HCT116 (cell line): ENCODE measurements at regions not wholly inside any gene's neighbourhood (a gene's known extent, or its start where the extent isn't known, plus 50 kb on each side); places are given as distances from the start of the nearest gene placed in this dataset.

Experiments used
- EGR1 ChIP-seq: IDR thresholded peaks from 2 replicates; pipeline ENCODE4 v1.6.1; 2012; ENCODE audit warnings: low read depth
- EZH2 ChIP-seq: fragments of 200-600 bp; sonication (generic); IDR thresholded peaks from 2 replicates; pipeline ENCODE4 v1.6.1; 2017; ENCODE audit warnings: antibody characterized with exemption, mixed run types
- EZH2phosphoT487 ChIP-seq: fragments of 200-600 bp; IDR thresholded peaks from 2 replicates; pipeline ENCODE4 v1.6.1; 2018; ENCODE audit warnings: antibody characterized with exemption, borderline replicate concordance
- JUND ChIP-seq: IDR thresholded peaks from 2 replicates; pipeline ENCODE4 v1.6.1; 2012
- POLR2A ChIP-seq: IDR thresholded peaks from 2 replicates; pipeline ENCODE4 v1.7.0; 2011; ENCODE audit warnings: borderline replicate concordance; ENCODE audit not compliant: insufficient read depth, insufficient read length; ENCODE audit errors: extremely low read depth
- POLR2AphosphoS5 ChIP-seq: IDR thresholded peaks from 2 replicates; pipeline ENCODE4 v1.6.1; 2011; ENCODE audit warnings: mild to moderate bottlenecking, low read depth, low read length, moderate library complexity
- RAD21 ChIP-seq: IDR thresholded peaks from 2 replicates; pipeline ENCODE4 v1.6.1; 2012; ENCODE audit warnings: low read depth, mild to moderate bottlenecking
- SP1 ChIP-seq: IDR thresholded peaks from 2 replicates; pipeline ENCODE4 v1.6.1; 2012; ENCODE audit warnings: low read depth
- YY1 ChIP-seq: IDR thresholded peaks from 2 replicates; pipeline ENCODE4 v1.6.1; 2011; ENCODE audit warnings: low read length, low read depth, moderate library complexity, mild to moderate bottlenecking; ENCODE audit not compliant: insufficient replicate concordance; ENCODE audit errors: extremely low read depth
- TF ChIP-seq, protein P1 (sequence below): IDR thresholded peaks from 2 replicates; pipeline ENCODE4 v1.6.1; 2012
- TF ChIP-seq, protein P2 (sequence below), 3 experiments: fragments of 200-600 bp in 1 of 3; sonication (generic) in 1 of 3; IDR thresholded peaks in 2 of 3; conservative IDR thresholded peaks in 1 of 3; 2 replicates each; pipeline ENCODE4 v1.5.1; 2012 to 2017; ENCODE audit warnings: low read depth in 2 of 3, low read length in 2 of 3, antibody characterized with exemption in 1 of 3, borderline replicate concordance in 1 of 3, control low read depth in 1 of 3, mild to moderate bottlenecking in 1 of 3, mixed read lengths in 1 of 3, mixed run types in 1 of 3, moderate library complexity in 1 of 3; ENCODE audit not compliant: insufficient read depth in 1 of 3
- TF ChIP-seq, protein P3 (sequence below): IDR thresholded peaks from 2 replicates; pipeline ENCODE4 v1.6.1; 2012; ENCODE audit warnings: low read depth
- TF ChIP-seq, protein P4 (sequence below): IDR thresholded peaks from 2 replicates; pipeline ENCODE4 v1.6.1; 2012

DNA sequence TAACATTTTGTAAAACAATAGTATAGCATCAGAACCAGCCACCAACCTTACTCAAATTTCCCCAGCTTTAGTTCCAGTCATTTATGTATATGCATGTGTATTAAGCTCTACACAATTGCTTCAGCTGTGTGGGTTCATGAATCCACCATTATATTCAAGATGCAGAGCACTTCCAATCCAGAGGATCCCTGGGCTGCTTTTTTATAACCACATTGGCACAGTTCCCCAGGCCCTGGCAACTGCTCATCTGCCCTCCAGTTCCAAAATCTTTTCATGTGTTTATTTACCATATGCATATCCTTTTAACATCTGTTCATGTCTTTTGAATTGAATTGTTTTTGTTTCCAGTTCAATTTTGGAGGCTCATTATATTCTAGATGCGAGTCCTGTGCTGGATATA lies 482.9 kb upstream of the HS6ST1 start:
- no peak for TF ChIP-seq EZH2
- TF ChIP-seq, protein P1, sequence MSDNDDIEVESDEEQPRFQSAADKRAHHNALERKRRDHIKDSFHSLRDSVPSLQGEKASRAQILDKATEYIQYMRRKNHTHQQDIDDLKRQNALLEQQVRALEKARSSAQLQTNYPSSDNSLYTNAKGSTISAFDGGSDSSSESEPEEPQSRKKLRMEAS, result no peak
- TF ChIP-seq, protein P2, sequence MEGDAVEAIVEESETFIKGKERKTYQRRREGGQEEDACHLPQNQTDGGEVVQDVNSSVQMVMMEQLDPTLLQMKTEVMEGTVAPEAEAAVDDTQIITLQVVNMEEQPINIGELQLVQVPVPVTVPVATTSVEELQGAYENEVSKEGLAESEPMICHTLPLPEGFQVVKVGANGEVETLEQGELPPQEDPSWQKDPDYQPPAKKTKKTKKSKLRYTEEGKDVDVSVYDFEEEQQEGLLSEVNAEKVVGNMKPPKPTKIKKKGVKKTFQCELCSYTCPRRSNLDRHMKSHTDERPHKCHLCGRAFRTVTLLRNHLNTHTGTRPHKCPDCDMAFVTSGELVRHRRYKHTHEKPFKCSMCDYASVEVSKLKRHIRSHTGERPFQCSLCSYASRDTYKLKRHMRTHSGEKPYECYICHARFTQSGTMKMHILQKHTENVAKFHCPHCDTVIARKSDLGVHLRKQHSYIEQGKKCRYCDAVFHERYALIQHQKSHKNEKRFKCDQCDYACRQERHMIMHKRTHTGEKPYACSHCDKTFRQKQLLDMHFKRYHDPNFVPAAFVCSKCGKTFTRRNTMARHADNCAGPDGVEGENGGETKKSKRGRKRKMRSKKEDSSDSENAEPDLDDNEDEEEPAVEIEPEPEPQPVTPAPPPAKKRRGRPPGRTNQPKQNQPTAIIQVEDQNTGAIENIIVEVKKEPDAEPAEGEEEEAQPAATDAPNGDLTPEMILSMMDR (IDR thresholded peaks at IDR 0.05 in 2 of 3, conservative IDR thresholded peaks at IDR 0.05 in 1 of 3; ENCODE audit: borderline replicate concordance in 1 of 3, insufficient read depth in 1 of 3, low read depth in 2 of 3, low read length in 2 of 3), result no peak
- no peak for TF ChIP-seq JUND
- no peak for TF ChIP-seq POLR2AphosphoS5
- no peak for TF ChIP-seq SP1
- no peak for TF ChIP-seq EZH2phosphoT487
- no peak for TF ChIP-seq RAD21
- TF ChIP-seq, protein P3, sequence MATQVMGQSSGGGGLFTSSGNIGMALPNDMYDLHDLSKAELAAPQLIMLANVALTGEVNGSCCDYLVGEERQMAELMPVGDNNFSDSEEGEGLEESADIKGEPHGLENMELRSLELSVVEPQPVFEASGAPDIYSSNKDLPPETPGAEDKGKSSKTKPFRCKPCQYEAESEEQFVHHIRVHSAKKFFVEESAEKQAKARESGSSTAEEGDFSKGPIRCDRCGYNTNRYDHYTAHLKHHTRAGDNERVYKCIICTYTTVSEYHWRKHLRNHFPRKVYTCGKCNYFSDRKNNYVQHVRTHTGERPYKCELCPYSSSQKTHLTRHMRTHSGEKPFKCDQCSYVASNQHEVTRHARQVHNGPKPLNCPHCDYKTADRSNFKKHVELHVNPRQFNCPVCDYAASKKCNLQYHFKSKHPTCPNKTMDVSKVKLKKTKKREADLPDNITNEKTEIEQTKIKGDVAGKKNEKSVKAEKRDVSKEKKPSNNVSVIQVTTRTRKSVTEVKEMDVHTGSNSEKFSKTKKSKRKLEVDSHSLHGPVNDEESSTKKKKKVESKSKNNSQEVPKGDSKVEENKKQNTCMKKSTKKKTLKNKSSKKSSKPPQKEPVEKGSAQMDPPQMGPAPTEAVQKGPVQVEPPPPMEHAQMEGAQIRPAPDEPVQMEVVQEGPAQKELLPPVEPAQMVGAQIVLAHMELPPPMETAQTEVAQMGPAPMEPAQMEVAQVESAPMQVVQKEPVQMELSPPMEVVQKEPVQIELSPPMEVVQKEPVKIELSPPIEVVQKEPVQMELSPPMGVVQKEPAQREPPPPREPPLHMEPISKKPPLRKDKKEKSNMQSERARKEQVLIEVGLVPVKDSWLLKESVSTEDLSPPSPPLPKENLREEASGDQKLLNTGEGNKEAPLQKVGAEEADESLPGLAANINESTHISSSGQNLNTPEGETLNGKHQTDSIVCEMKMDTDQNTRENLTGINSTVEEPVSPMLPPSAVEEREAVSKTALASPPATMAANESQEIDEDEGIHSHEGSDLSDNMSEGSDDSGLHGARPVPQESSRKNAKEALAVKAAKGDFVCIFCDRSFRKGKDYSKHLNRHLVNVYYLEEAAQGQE, result no peak
- TF ChIP-seq EGR1, result no peak
- no peak for TF ChIP-seq POLR2A
- TF ChIP-seq YY1, result no peak
- TF ChIP-seq, protein P4, sequence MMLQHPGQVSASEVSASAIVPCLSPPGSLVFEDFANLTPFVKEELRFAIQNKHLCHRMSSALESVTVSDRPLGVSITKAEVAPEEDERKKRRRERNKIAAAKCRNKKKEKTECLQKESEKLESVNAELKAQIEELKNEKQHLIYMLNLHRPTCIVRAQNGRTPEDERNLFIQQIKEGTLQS, result no peak
